K562 (cell line): ENCODE measurements at regions not wholly inside any gene's neighbourhood (a gene's known extent, or its start where the extent isn't known, plus 50 kb on each side); places are given as distances from the start of the nearest gene placed in this dataset.
"Not testable (repeated sequence)": the region's sequence is repeated elsewhere in the genome, so short reads cannot be mapped to it uniquely, and the experiment has no call there.

Experiments
- ATAC-seq: fragments of 200-7000 bp; cut with Tn5 transposase; 3 replicates; pipeline ENCODE4 v1.9.1; 2020; ENCODE audit warnings: moderate library complexity
- BruUV-seq: library from RNA; stranded (reverse); fragments of 400-500 nt; replicated peaks from 2 replicates; lab custom pipeline; 2021; lab: Mats Ljungman, UMichigan
- CTCF ChIA-PET: fragments of 300-600 bp; formaldehyde crosslinking; extraction: SDS; loops from one replicate; lab custom pipeline; 2021; ENCODE audit warnings: low intra/inter-chr PET ratio; lab: Yijun Ruan, JAX
- POLR2A ChIA-PET: fragments of 300-600, 350-650 bp; sonication (Branson Sonifier 250); formaldehyde crosslinking; extraction: SDS; loops from one replicate; lab custom pipeline; 2021; ENCODE audit warnings: antibody characterized with exemption, inconsistent platforms; lab: Yijun Ruan, JAX
- DNase-seq, 4 experiments: peaks; one replicate each; pipeline versions ENCODE4 v3.0.0 to v3.0.0-alpha.2; 2011 to 2018; ENCODE audit warnings: low spot score in 3 of 4, mixed read lengths in 3 of 4; ENCODE audit errors: extremely low read depth in 1 of 4
- FAIRE-seq: peaks from 2 replicates; lab custom pipeline; 2011; peaks lifted over from hg19 to GRCh38; lab: Jason Lieb, UNC
- H2AFZ ChIP-seq: 2 replicates; pipeline ENCODE4 v1.6.0; 2011; ENCODE audit warnings: low read depth, low read length, control low read depth, inconsistent platforms
- H3K27ac ChIP-seq: fragments of 200-600 bp; 3 replicates; pipeline ENCODE4 v1.8.0; 2011; ENCODE audit warnings: low read depth, mild to moderate bottlenecking, control low read depth, inconsistent platforms, low read length, moderate library complexity, mixed read lengths; ENCODE audit errors: extremely low read depth
- H3K27me3 ChIP-seq, 2 experiments: fragments of 300-600 bp in 1 of 2; 2 replicates in 1 of 2; 3 replicates in 1 of 2; pipeline versions ENCODE4 v1.6.0 to v1.8.0; 2011; ENCODE audit warnings: inconsistent platforms in 2 of 2, low read length in 2 of 2, mild to moderate bottlenecking in 1 of 2, mixed read lengths in 1 of 2, moderate library complexity in 1 of 2; ENCODE audit not compliant: control insufficient read depth in 2 of 2, insufficient read depth in 2 of 2
- H3K36me3 ChIP-seq: fragments of 300-600 bp; 3 replicates; pipeline ENCODE4 v1.8.0; 2011; ENCODE audit warnings: mild to moderate bottlenecking, low read length, inconsistent platforms; ENCODE audit not compliant: control insufficient read depth, insufficient read depth
- H3K4me1 ChIP-seq, 2 experiments: fragments of 200-600 bp in 1 of 2; replicated peaks in 1 of 2; 2 replicates in 1 of 2; 3 replicates in 1 of 2; pipeline versions ENCODE4 v1.5.1 to v1.8.0; 2011; ENCODE audit warnings: inconsistent platforms in 2 of 2, low read length in 2 of 2, mild to moderate bottlenecking in 1 of 2, mixed read lengths in 1 of 2, moderate library complexity in 1 of 2; ENCODE audit not compliant: control insufficient read depth in 2 of 2, insufficient read depth in 2 of 2
- H3K4me2 ChIP-seq: 2 replicates; pipeline ENCODE4 v1.6.1; 2011; ENCODE audit warnings: low read length, control low read depth, inconsistent platforms, mixed read lengths; ENCODE audit not compliant: insufficient read depth
- H3K4me3 ChIP-seq: fragments of 200-600 bp; sonication (generic), shearing (Covaris generic); 2 replicates; pipeline ENCODE4 v1.5.1; 2016; ENCODE audit warnings: control low read depth, inconsistent platforms
- H3K79me2 ChIP-seq: fragments of 200-600 bp; 3 replicates; pipeline ENCODE4 v1.8.0; 2011; ENCODE audit warnings: low read length, inconsistent platforms; ENCODE audit not compliant: control insufficient read depth, insufficient read depth
- H3K9ac ChIP-seq, 2 experiments: 2 replicates each; pipeline versions ENCODE4 v1.6.0 to v1.6.1; 2011; ENCODE audit warnings: low read depth in 2 of 2, low read length in 2 of 2, control low read depth in 1 of 2, inconsistent platforms in 1 of 2, mild to moderate bottlenecking in 1 of 2, mixed read lengths in 1 of 2; ENCODE audit not compliant: insufficient read depth in 1 of 2
- H3K9me1 ChIP-seq: one replicate; pipeline ENCODE4 v1.6.0; 2011; ENCODE audit warnings: inconsistent platforms, mild to moderate bottlenecking, low read length, moderate library complexity; ENCODE audit not compliant: control insufficient read depth, insufficient read depth
- H3K9me3 ChIP-seq: replicated peaks from 2 replicates; pipeline ENCODE4 v1.5.1; 2011; ENCODE audit warnings: low read depth, low read length, inconsistent platforms; ENCODE audit not compliant: control insufficient read depth, insufficient read depth
- H4K20me1 ChIP-seq: replicated peaks from 2 replicates; pipeline ENCODE4 v1.6.1; 2011; ENCODE audit warnings: low read length, inconsistent platforms, mixed read lengths; ENCODE audit not compliant: control insufficient read depth, insufficient read depth
- ETV1 ChIP-seq: fragments of 450-650 bp; conservative IDR thresholded peaks from 2 replicates; pipeline ENCODE4 v1.6.1; 2016; ENCODE audit warnings: missing genetic modification characterization, control low read depth, low read depth, missing compliant biosample characterization
- EZH2 ChIP-seq: IDR thresholded peaks from 2 replicates; pipeline ENCODE4 v1.6.1; 2012; ENCODE audit warnings: low read depth, mild to moderate bottlenecking, inconsistent platforms, low read length, borderline replicate concordance
- FOXA1 ChIP-seq: fragments of 450-650 bp; IDR thresholded peaks from 2 replicates; pipeline ENCODE4 v1.6.1; 2016; ENCODE audit warnings: mild to moderate bottlenecking, borderline replicate concordance
- HLTF ChIP-seq: fragments of 450-650 bp; IDR thresholded peaks from 2 replicates; pipeline ENCODE4 v1.6.1; 2016
- MTA3 ChIP-seq: fragments of 450-650 bp; formaldehyde crosslinking; IDR thresholded peaks from 2 replicates; pipeline ENCODE4 v1.6.1; 2017; ENCODE audit warnings: mild to moderate bottlenecking, borderline replicate concordance
- RFX5 ChIP-seq: IDR thresholded peaks from 2 replicates; pipeline ENCODE4 v1.6.1; 2011; ENCODE audit warnings: low read depth, mild to moderate bottlenecking, improper control_type of control experiment, low read length
- STAT5A ChIP-seq: IDR thresholded peaks from 2 replicates; pipeline ENCODE4 v1.6.1; 2012; ENCODE audit warnings: low read length, inconsistent platforms, borderline replicate concordance
- TAF7 ChIP-seq: fragments of 450-650 bp; IDR thresholded peaks from 2 replicates; pipeline ENCODE4 v1.6.1; 2016; ENCODE audit warnings: missing genetic modification characterization, missing compliant biosample characterization
- ZNF121 ChIP-seq: sonication (generic); formaldehyde crosslinking; conservative IDR thresholded peaks from 2 replicates; pipeline ENCODE4 v1.8.0; 2022; ENCODE audit warnings: missing genetic modification reagents
- ZNF124 ChIP-seq: sonication (generic); formaldehyde crosslinking; IDR thresholded peaks from 2 replicates; pipeline ENCODE4 v1.8.1; 2022; ENCODE audit warnings: missing genetic modification reagents
- ZNF253 ChIP-seq: fragments of 250-450 bp; sonication (Bioruptor Pico); conservative IDR thresholded peaks from 2 replicates; pipeline ENCODE4 v1.6.1; 2021; ENCODE audit warnings: mild to moderate bottlenecking
- ZSCAN29 ChIP-seq: fragments of 450-650 bp; IDR thresholded peaks from 2 replicates; pipeline ENCODE4 v1.6.1; 2017
- WGBS: fragments of 100-300 bp; shearing (Covaris generic); methylation state at CpG from one replicate; pipeline ENCODE4 v1.1.6; 2016; ENCODE audit warnings: low coverage, mixed read lengths; ENCODE audit not compliant: insufficient coverage; ENCODE audit errors: missing lambda C conversion rate; 5-methylcytosine and 5-hydroxymethylcytosine counted together
- in situ Hi-C: fragments of 300-500 bp; cut with MboI; formaldehyde crosslinking; loops from 4 replicates; pipeline ENCODE4 v1.15.0; 2018; ENCODE audit warnings: inconsistent platforms, mixed read lengths
- intact Hi-C: fragments of 100-400 bp; cut with micrococcal nuclease; formaldehyde crosslinking; loops from 2 replicates; pipeline ENCODE4 v1.14.2; 2022
- TF ChIP-seq, protein P1 (sequence below): fragments of 250-450 bp; sonication (Bioruptor Pico); IDR thresholded peaks from 2 replicates; pipeline ENCODE4 v1.4.0; 2020
- TF ChIP-seq, protein P2 (sequence below): fragments of 450-650 bp; formaldehyde crosslinking; IDR thresholded peaks from 2 replicates; pipeline ENCODE4 v1.4.0; 2022; ENCODE audit warnings: missing genetic modification characterization

DNA sequence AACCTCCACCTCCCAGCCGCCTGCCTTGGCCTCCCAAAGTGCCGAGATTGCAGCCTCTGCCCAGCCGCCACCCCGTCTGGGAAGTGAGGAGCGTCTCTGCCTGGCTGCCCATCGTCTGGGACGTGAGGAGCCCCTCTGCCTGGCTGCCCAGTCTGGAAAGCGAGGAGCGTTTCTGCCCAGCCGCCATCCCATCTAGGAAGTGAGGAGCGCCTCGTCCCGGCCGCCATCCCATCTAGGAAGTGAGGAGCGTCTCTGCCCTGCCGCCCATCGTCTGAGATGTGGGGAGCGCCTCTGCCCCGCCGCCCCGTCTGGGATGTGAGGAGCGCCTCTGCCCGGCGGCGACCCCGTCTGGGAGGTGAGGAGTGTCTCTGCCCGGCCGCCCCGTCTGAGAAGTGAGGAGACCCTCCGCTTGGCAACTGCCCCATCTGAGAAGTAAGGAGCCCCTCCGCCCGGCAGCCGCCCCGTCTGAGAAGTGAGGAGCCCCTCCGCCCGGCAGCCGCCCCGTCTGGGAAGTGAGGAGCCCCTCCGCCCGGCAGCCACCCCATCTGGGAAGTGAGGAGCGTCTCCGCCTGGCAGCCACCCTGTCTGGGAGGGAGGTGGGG is 175.8 kb upstream of the CRIM1 start:
- intact Hi-C loops, DNase-seq: not testable (repeated sequence)

GRCh38 chr2:36178384-36178783 is 177.2 kb upstream of the CRIM1 start:
- no peak for FAIRE-seq
- no TSS peak for BruUV-seq
- TF ChIP-seq ETV1 (tag) (no peak), ZNF253 (CRISPR knock-in tag) (no peak), EZH2 (no peak), STAT5A (no peak), HLTF (no peak), ZSCAN29 (no peak), ZNF121 (CRISPR knock-in tag) (no peak), ZNF124 (CRISPR knock-in tag) (no peak), TAF7 (no peak), MTA3 (no peak), FOXA1 (no peak), RFX5 (no peak)
- TF ChIP-seq, protein P1, sequence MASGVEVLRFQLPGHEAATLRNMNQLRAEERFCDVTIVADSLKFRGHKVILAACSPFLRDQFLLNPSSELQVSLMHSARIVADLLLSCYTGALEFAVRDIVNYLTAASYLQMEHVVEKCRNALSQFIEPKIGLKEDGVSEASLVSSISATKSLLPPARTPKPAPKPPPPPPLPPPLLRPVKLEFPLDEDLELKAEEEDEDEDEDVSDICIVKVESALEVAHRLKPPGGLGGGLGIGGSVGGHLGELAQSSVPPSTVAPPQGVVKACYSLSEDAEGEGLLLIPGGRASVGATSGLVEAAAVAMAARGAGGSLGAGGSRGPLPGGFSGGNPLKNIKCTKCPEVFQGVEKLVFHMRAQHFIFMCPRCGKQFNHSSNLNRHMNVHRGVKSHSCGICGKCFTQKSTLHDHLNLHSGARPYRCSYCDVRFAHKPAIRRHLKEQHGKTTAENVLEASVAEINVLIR (CRISPR knock-in tag) = no peak
- TF ChIP-seq, protein P2, sequence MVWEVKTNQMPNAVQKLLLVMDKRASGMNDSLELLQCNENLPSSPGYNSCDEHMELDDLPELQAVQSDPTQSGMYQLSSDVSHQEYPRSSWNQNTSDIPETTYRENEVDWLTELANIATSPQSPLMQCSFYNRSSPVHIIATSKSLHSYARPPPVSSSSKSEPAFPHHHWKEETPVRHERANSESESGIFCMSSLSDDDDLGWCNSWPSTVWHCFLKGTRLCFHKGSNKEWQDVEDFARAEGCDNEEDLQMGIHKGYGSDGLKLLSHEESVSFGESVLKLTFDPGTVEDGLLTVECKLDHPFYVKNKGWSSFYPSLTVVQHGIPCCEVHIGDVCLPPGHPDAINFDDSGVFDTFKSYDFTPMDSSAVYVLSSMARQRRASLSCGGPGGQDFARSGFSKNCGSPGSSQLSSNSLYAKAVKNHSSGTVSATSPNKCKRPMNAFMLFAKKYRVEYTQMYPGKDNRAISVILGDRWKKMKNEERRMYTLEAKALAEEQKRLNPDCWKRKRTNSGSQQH = no peak

More for the DNA sequence above, 175.8 kb upstream of the CRIM1 start:
- H3K27ac ChIP-seq, H2AFZ ChIP-seq, FAIRE-seq, H3K4me1 ChIP-seq, H3K4me3 ChIP-seq, in situ Hi-C loops, H3K9ac ChIP-seq, CTCF ChIA-PET, H3K9me1 ChIP-seq, H3K4me2 ChIP-seq, POLR2A ChIA-PET, H3K27me3 ChIP-seq, H3K36me3 ChIP-seq, H3K79me2 ChIP-seq, H4K20me1 ChIP-seq, H3K9me3 ChIP-seq, ATAC-seq, BruUV-seq: not testable (repeated sequence)
- WGBS = 9% methylated on average over 9 of the region's 42 CpGs

More at GRCh38 chr2:36178384-36178783, 177.2 kb upstream of the CRIM1 start:
- no peaks in the 10 kb centered on the region for H3K9me1 ChIP-seq
- DNase-seq = no peak
- in situ Hi-C loops = no loop called here
- H3K4me1 ChIP-seq = no peaks in the 10 kb centered on the region
- ChIA-PET POLR2A (no interaction called here), CTCF (no interaction called here)
- no peaks in the 10 kb centered on the region for H3K27me3 ChIP-seq
- H3K4me3 ChIP-seq = no peak overlapping the region
- H2AFZ ChIP-seq = no peak overlapping the region
- no peak overlapping the region for H3K4me2 ChIP-seq
- 0% methylated on average over 2 of the region's 2 CpGs for WGBS
- H3K9me3 ChIP-seq = no peaks in the 10 kb centered on the region
- H4K20me1 ChIP-seq = no peaks in the 10 kb centered on the region
- no peaks in the 10 kb centered on the region for H3K36me3 ChIP-seq
- intact Hi-C loops = no loop called here
- no peaks in the 10 kb centered on the region for H3K79me2 ChIP-seq
- ATAC-seq = no peak
- H3K27ac ChIP-seq = no peak overlapping the region
- H3K9ac ChIP-seq = no peak overlapping the region
